OCI-M2 (cell line): ENCODE measurements at regions not wholly inside any gene's neighbourhood (a gene's known extent, or its start where the extent isn't known, plus 50 kb on each side); places are given as distances from the start of the nearest gene placed in this dataset.
"Not testable (repeated sequence)": the region's sequence is repeated elsewhere in the genome, so short reads cannot be mapped to it uniquely, and the experiment has no call there.

Source experiments
- DNase-seq: peaks from one replicate; lab custom pipeline; 2025; ENCODE audit not compliant: unreplicated experiment; lab: John Stamatoyannopoulos, UW

GRCh38 chr14:98192946-98193345 is 1079.1 kb downstream of the BCL11B start:
- DNase-seq = no peak

- DNase-seq = no peak
Observed at GRCh38 chr14:98194821-98195220, 1077.2 kb downstream of the BCL11B start.

- DNase-seq = no peak
Observed at GRCh38 chr14:98195256-98195655, 1076.7 kb downstream of the BCL11B start.

- no peak for DNase-seq
Observed at GRCh38 chr14:98197933-98198332, 1074.1 kb downstream of the BCL11B start.

GRCh38 chr14:98198385-98198784 is 1073.6 kb downstream of the BCL11B start:
- DNase-seq = no peak

- no peak for DNase-seq
Observed at GRCh38 chr14:98200601-98201000, 1071.4 kb downstream of the BCL11B start.

GRCh38 chr14:98203421-98203820 is 1068.6 kb downstream of the BCL11B start:
- no peak for DNase-seq

- no peak for DNase-seq
Observed at GRCh38 chr14:98204139-98204538, 1067.9 kb downstream of the BCL11B start.

GRCh38 chr14:98207415-98207814 is 1064.6 kb downstream of the BCL11B start:
- DNase-seq = no peak

- no peak for DNase-seq
Observed at GRCh38 chr14:98208211-98208611, 1063.8 kb downstream of the BCL11B start.

GRCh38 chr14:98208943-98209342 is 1063.1 kb downstream of the BCL11B start:
- no peak for DNase-seq

GRCh38 chr14:98210045-98210672 is 1061.8 kb downstream of the BCL11B start:
- DNase-seq = no peak

GRCh38 chr14:98217530-98217929 is 1054.5 kb downstream of the BCL11B start:
- DNase-seq = no peak

GRCh38 chr14:98218218-98218617 is 1053.8 kb downstream of the BCL11B start:
- DNase-seq = no peak

- DNase-seq = no peak
Observed at GRCh38 chr14:98219638-98220037, 1052.4 kb downstream of the BCL11B start.

GRCh38 chr14:98223106-98223505 is 1048.9 kb downstream of the BCL11B start:
- DNase-seq = no peak

GRCh38 chr14:98223710-98224109 is 1048.3 kb downstream of the BCL11B start:
- DNase-seq = not testable (repeated sequence)

GRCh38 chr14:98226411-98226810 is 1045.6 kb downstream of the BCL11B start:
- DNase-seq = no peak

GRCh38 chr14:98227000-98227726 is 1044.8 kb downstream of the BCL11B start:
- no peak for DNase-seq

GRCh38 chr14:98227727-98228111 is 1044.3 kb downstream of the BCL11B start:
- DNase-seq = no peak

- no peak for DNase-seq
Observed at GRCh38 chr14:98229656-98230366, 1042.2 kb downstream of the BCL11B start.

- DNase-seq = no peak
Observed at GRCh38 chr14:98230411-98230810, 1041.6 kb downstream of the BCL11B start.
